Sigmoid colon (tissue), 6 donors: ENCODE measurements at regions not wholly inside any gene's neighbourhood (a gene's known extent, or its start where the extent isn't known, plus 50 kb on each side); places are given as distances from the start of the nearest gene placed in this dataset.

Experiments
- DNase-seq: peaks from one replicate; pipeline ENCODE4 v3.0.0-alpha.2; 2019
- H3K27ac ChIP-seq, 4 donors: fragments of 200-600 bp; sonication (generic); one replicate each; pipeline ENCODE4 v1.5.1; 2016 to 2019; ENCODE audit warnings: mild to moderate bottlenecking in 1 of 4
- H3K27me3 ChIP-seq, 3 donors: fragments of 200-600 bp; sonication (generic); one replicate each; pipeline ENCODE4 v1.5.1; 2019; ENCODE audit warnings: mild to moderate bottlenecking in 1 of 3
- H3K36me3 ChIP-seq, 4 donors: fragments of 200-600 bp; sonication (generic); one replicate each; pipeline ENCODE4 v1.5.1; 2016 to 2019
- H3K4me1 ChIP-seq, 4 donors: fragments of 200-600 bp; sonication (generic); one replicate each; pipeline ENCODE4 v1.5.1; 2017 to 2019
- H3K4me3 ChIP-seq, 4 donors: fragments of 200-600 bp; sonication (generic); one replicate each; pipeline ENCODE4 v1.5.1; 2017 to 2019; ENCODE audit warnings: mild to moderate bottlenecking in 2 of 4, moderate library complexity in 1 of 4
- H3K9me3 ChIP-seq, 4 donors: fragments of 200-600 bp in 3 of 4; sonication (generic) in 3 of 4; one replicate each; pipeline versions ENCODE4 v1.5.1 to v1.6.1; 2013 to 2019
- EP300 ChIP-seq, 4 donors: sonication (generic); formaldehyde crosslinking; IDR thresholded peaks; one replicate each; pipeline ENCODE4 v1.6.1; 2017; ENCODE audit warnings: antibody characterized with exemption in 4 of 4
- POLR2A ChIP-seq, 2 donors: fragments of 450-650 bp; IDR thresholded peaks; one replicate each; pipeline ENCODE4 v1.6.1; 2016; ENCODE audit warnings: antibody characterized with exemption in 2 of 2, mild to moderate bottlenecking in 2 of 2, moderate library complexity in 2 of 2
- POLR2AphosphoS5 ChIP-seq, 4 donors: sonication (generic); formaldehyde crosslinking; IDR thresholded peaks; one replicate each; pipeline ENCODE4 v1.6.1; 2017; ENCODE audit warnings: antibody characterized with exemption in 4 of 4
- WGBS, 2 donors: extraction: QIAGEN DNeasy Blood & Tissue Kit; methylation state at CpG; one replicate each; pipeline ENCODE4 v1.1.7; 2013; 5-methylcytosine and 5-hydroxymethylcytosine counted together
- intact Hi-C: fragments of 100-400 bp; cut with DNase I; formaldehyde crosslinking; loops from one replicate; pipeline ENCODE4 v1.15.1; 2023
- TF ChIP-seq, protein P1 (sequence below), 4 experiments: fragments of 450-650 bp in 3 of 4; fragments of 200-600 bp in 1 of 4; IDR thresholded peaks; one replicate each; pipeline ENCODE4 v1.5.1; 2016 to 2019; ENCODE audit warnings: antibody characterized with exemption in 4 of 4, mild to moderate bottlenecking in 3 of 4, moderate library complexity in 2 of 4
- donor health status: healthy with polysubstance abuse.
- donor health status: healthy.

- DNase-seq = no peak
- Histone ChIP-seq H3K36me3 (no peaks in the 10 kb centered on the region), H3K27ac (no peak overlapping the region), H3K27me3 (no peaks in the 10 kb centered on the region), H3K9me3 (no peaks in the 10 kb centered on the region), H3K4me3 (no peak overlapping the region), H3K4me1 (no peaks in the 10 kb centered on the region)
- intact Hi-C loops = no loop called here
- TF ChIP-seq EP300 (IDR thresholded peaks at IDR 0.05) (no peak), POLR2A (IDR thresholded peaks at IDR 0.05) (no peak)
- WGBS, 2 donors = 73 to 78% methylated on average over 8 of the region's 8 CpGs
Measured at GRCh38 chr18:27661320-27662018, 476.4 kb upstream of the CHST9 start.

DNA sequence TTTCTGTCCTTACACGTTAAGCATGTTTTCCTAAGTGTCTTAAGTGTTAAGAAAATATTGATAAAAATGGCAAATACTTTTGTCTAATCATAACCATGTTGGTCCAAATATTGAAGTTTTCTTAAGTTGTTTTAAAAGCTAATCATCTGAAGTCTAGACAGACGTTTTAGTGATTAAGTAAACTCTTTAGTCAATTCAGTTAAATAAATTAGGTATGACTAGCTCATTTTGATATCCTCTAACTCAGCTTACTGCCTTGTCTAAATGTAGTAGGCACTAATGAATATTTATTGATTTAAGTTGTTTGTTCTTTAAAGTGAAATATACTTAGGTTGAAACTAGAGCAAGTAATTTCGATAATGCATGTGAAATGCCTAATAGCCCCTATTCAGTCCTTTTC lies 471.8 kb upstream of the CHST9 start:
- no peaks in the 10 kb centered on the region for H3K27me3 ChIP-seq
- no peak for TF ChIP-seq POLR2A (IDR thresholded peaks at IDR 0.05)
- TF ChIP-seq POLR2AphosphoS5 (IDR thresholded peaks at IDR 0.05) = no peak
- TF ChIP-seq EP300 (IDR thresholded peaks at IDR 0.05) = no peak
- TF ChIP-seq, protein P1, sequence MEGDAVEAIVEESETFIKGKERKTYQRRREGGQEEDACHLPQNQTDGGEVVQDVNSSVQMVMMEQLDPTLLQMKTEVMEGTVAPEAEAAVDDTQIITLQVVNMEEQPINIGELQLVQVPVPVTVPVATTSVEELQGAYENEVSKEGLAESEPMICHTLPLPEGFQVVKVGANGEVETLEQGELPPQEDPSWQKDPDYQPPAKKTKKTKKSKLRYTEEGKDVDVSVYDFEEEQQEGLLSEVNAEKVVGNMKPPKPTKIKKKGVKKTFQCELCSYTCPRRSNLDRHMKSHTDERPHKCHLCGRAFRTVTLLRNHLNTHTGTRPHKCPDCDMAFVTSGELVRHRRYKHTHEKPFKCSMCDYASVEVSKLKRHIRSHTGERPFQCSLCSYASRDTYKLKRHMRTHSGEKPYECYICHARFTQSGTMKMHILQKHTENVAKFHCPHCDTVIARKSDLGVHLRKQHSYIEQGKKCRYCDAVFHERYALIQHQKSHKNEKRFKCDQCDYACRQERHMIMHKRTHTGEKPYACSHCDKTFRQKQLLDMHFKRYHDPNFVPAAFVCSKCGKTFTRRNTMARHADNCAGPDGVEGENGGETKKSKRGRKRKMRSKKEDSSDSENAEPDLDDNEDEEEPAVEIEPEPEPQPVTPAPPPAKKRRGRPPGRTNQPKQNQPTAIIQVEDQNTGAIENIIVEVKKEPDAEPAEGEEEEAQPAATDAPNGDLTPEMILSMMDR (IDR thresholded peaks at IDR 0.05) = no peak
- no peak for DNase-seq
- intact Hi-C loops = no loop called here
- 33 to 63% methylated on average over 3 of the region's 3 CpGs for WGBS, 2 donors
- no peaks in the 10 kb centered on the region for H3K9me3 ChIP-seq
- H3K27ac ChIP-seq = no peak overlapping the region
- no peak overlapping the region for H3K4me3 ChIP-seq
- H3K36me3 ChIP-seq = no peaks in the 10 kb centered on the region
- H3K4me1 ChIP-seq = no peaks in the 10 kb centered on the region

DNA sequence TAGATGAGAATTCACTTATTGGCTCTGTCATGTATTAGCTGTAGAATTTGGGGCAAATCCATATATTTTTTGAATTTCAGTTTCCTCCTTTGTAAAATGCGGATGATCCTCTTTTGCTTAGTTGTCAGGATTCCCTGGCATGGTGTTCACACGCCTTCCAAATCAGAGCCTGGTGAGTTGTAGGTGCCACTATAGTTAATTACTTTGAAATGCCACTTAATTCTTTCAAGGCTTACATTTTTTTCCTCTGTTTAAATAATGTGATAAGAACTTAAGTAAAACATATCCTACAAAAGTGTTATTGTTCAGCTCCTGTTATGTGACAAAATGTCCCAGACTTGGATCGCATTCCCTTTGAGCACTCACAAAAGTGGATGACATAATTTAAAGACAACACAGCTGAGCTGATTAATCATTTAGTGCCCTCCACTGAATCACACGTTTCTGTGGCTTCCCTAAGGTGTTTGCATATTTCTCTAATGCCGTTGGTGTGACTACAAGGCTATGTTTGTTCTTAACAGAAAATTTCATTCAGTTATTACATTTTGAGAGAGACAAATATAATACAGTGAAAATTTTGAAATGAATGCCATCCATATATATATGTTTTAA lies 471.2 kb upstream of the CHST9 start:
- intact Hi-C loops = no loop called here
- WGBS, 2 donors = 36 to 60% methylated on average over 5 of the region's 5 CpGs
- Histone ChIP-seq H3K9me3 (no peaks in the 10 kb centered on the region), H3K27me3 (no peaks in the 10 kb centered on the region), H3K4me1 (no peaks in the 10 kb centered on the region), H3K27ac (no peak overlapping the region), H3K36me3 (no peaks in the 10 kb centered on the region), H3K4me3 (no peak overlapping the region)
- no peak for DNase-seq
- TF ChIP-seq POLR2A (IDR thresholded peaks at IDR 0.05) = no peak
- TF ChIP-seq, protein P1 (IDR thresholded peaks at IDR 0.05) = no peak
- TF ChIP-seq POLR2AphosphoS5 (IDR thresholded peaks at IDR 0.05) = no peak
- TF ChIP-seq EP300 (IDR thresholded peaks at IDR 0.05) = no peak

DNA sequence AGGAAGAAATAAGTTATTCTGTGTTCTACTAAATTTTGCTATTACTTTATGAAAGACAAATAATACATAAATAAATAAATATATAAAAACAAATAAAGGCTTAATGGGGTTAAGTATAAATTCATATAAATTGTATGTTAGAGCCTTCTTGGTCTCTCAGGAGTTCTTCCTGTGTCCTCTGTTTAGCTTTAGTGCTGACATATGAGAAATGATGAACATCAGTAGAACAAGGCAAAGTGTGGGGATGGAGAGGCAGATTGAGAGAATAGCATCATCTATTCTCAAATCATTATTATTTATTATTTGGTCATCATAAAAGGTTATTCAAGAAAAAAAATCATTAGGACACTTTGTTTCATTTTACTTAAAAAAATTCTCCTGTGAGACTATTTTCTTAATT lies 468.1 kb upstream of the CHST9 start:
- no peak for DNase-seq
- Histone ChIP-seq H3K27me3 (no peaks in the 10 kb centered on the region), H3K4me3 (no peak overlapping the region), H3K27ac (no peak overlapping the region), H3K4me1 (no peaks in the 10 kb centered on the region), H3K36me3 (no peaks in the 10 kb centered on the region), H3K9me3 (no peaks in the 10 kb centered on the region)
- no peak for TF ChIP-seq POLR2AphosphoS5 (IDR thresholded peaks at IDR 0.05)
- TF ChIP-seq POLR2A (IDR thresholded peaks at IDR 0.05) = no peak
- TF ChIP-seq EP300 (IDR thresholded peaks at IDR 0.05) = no peak
- TF ChIP-seq, protein P1 (IDR thresholded peaks at IDR 0.05) = no peak
- intact Hi-C loops = no loop called here

- Histone ChIP-seq H3K9me3 (no peaks in the 10 kb centered on the region), H3K4me1 (no peaks in the 10 kb centered on the region), H3K36me3 (no peaks in the 10 kb centered on the region), H3K4me3 (no peak overlapping the region), H3K27me3 (no peaks in the 10 kb centered on the region), H3K27ac (no peak overlapping the region)
- TF ChIP-seq POLR2A (IDR thresholded peaks at IDR 0.05) (no peak), EP300 (IDR thresholded peaks at IDR 0.05) (no peak), POLR2AphosphoS5 (IDR thresholded peaks at IDR 0.05) (no peak)
- TF ChIP-seq, protein P1 (IDR thresholded peaks at IDR 0.05) = no peak
- no peak for DNase-seq
- intact Hi-C loops = no loop called here
- WGBS, 2 donors = 66 to 78% methylated on average over 2 of the region's 2 CpGs
Measured at GRCh38 chr18:27652480-27653121, 467.5 kb upstream of the CHST9 start.
